COR-L47 (cell line): ENCODE measurements at regions not wholly inside any gene's neighbourhood (a gene's known extent, or its start where the extent isn't known, plus 50 kb on each side); places are given as distances from the start of the nearest gene placed in this dataset.

Experiments
- DNase-seq: peaks from one replicate; lab custom pipeline; 2025; lab: John Stamatoyannopoulos, UW

- no peak for DNase-seq
Observed at GRCh38 chr2:176468457-176469113, 199.3 kb downstream of the MTX2 start.

GRCh38 chr2:176470713-176471112 is 201.5 kb downstream of the MTX2 start:
- no peak for DNase-seq

- peak; percentile 15 for DNase-seq
Observed at GRCh38 chr2:176471949-176472348, 202.7 kb downstream of the MTX2 start.

- DNase-seq = peak; percentile 89
Observed at GRCh38 chr2:176473177-176473576, 203.9 kb downstream of the MTX2 start.

- DNase-seq = no peak
Observed at GRCh38 chr2:176473851-176474250, 204.6 kb downstream of the MTX2 start.

- DNase-seq = no peak
Observed at GRCh38 chr2:176477336-176477735, 208.1 kb downstream of the MTX2 start.

GRCh38 chr2:176479961-176480360 is 210.7 kb downstream of the MTX2 start:
- DNase-seq = no peak

GRCh38 chr2:176482107-176482506 is 212.9 kb downstream of the MTX2 start:
- DNase-seq = no peak

GRCh38 chr2:176483476-176483875 is 214.2 kb downstream of the MTX2 start:
- DNase-seq = no peak

- DNase-seq = no peak
Observed at GRCh38 chr2:176483901-176484568, 214.8 kb downstream of the MTX2 start.

GRCh38 chr2:176484838-176485237 is 215.6 kb downstream of the MTX2 start:
- DNase-seq = peak; percentile 59

GRCh38 chr2:176488431-176488830 is 219.2 kb downstream of the MTX2 start:
- no peak for DNase-seq

GRCh38 chr2:176490061-176490861 is 221.0 kb downstream of the MTX2 start:
- no peak for DNase-seq

- no peak for DNase-seq
Observed at GRCh38 chr2:176491172-176491904, 222.1 kb downstream of the MTX2 start.

GRCh38 chr2:176492583-176492982 is 223.3 kb downstream of the MTX2 start:
- DNase-seq = no peak

- DNase-seq = no peak
Observed at GRCh38 chr2:176493226-176493825, 224.1 kb downstream of the MTX2 start.

GRCh38 chr2:176493909-176494308 is 224.7 kb downstream of the MTX2 start:
- DNase-seq = no peak

GRCh38 chr2:176494949-176495353 is 225.7 kb downstream of the MTX2 start:
- no peak for DNase-seq

- no peak for DNase-seq
Observed at GRCh38 chr2:176495826-176496225, 226.6 kb downstream of the MTX2 start.

- no peak for DNase-seq
Observed at GRCh38 chr2:176496761-176497160, 227.5 kb downstream of the MTX2 start.

- DNase-seq = no peak
Observed at GRCh38 chr2:176500901-176501300, 231.7 kb downstream of the MTX2 start.

- no peak for DNase-seq
Observed at GRCh38 chr2:176501617-176502016, 232.4 kb downstream of the MTX2 start.
